Loucy (cell line): ENCODE measurements at regions not wholly inside any gene's neighbourhood (a gene's known extent, or its start where the extent isn't known, plus 50 kb on each side); places are given as distances from the start of the nearest gene placed in this dataset.

Experiments
- EZH2phosphoT487 ChIP-seq: fragments of 200-600 bp; IDR thresholded peaks from 2 replicates; pipeline ENCODE4 v1.6.1; 2018; ENCODE audit warnings: antibody characterized with exemption, mild to moderate bottlenecking, moderate library complexity, borderline replicate concordance
- TF ChIP-seq, protein P1 (sequence below): fragments of 200-600 bp; sonication (generic); conservative IDR thresholded peaks from 2 replicates; pipeline ENCODE4 v1.5.1; 2014; ENCODE audit warnings: mild to moderate bottlenecking, antibody characterized with exemption, low read length

DNA sequence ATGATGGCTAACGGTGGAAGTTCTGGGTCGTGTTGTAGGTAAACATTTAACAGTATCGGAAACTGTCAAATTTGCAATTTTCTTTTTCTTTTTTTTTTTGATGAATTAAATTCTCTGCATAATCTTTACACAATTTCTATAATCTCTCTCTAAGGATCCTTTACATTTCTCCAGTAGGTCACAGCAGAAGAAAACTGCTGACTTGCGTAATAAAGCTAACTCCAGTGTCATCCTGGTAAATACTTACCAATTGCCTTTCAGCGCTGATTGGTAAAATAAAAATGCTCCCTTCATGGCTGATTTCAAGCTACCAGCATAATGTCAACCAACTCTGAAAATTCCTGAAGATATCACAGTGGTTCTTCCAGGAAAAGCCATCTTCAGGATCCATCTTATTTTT, 510.5 kb upstream of the ATXN8OS start:
- TF ChIP-seq, protein P1, sequence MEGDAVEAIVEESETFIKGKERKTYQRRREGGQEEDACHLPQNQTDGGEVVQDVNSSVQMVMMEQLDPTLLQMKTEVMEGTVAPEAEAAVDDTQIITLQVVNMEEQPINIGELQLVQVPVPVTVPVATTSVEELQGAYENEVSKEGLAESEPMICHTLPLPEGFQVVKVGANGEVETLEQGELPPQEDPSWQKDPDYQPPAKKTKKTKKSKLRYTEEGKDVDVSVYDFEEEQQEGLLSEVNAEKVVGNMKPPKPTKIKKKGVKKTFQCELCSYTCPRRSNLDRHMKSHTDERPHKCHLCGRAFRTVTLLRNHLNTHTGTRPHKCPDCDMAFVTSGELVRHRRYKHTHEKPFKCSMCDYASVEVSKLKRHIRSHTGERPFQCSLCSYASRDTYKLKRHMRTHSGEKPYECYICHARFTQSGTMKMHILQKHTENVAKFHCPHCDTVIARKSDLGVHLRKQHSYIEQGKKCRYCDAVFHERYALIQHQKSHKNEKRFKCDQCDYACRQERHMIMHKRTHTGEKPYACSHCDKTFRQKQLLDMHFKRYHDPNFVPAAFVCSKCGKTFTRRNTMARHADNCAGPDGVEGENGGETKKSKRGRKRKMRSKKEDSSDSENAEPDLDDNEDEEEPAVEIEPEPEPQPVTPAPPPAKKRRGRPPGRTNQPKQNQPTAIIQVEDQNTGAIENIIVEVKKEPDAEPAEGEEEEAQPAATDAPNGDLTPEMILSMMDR, result no peak
- TF ChIP-seq EZH2phosphoT487, result no peak
